NCI-H82 treated with DMSO at 0.1 percent for 48 hours (cell line): ENCODE measurements at regions not wholly inside any gene's neighbourhood (a gene's known extent, or its start where the extent isn't known, plus 50 kb on each side); places are given as distances from the start of the nearest gene placed in this dataset.

Source experiments
- DNase-seq: peaks from one replicate; lab custom pipeline; 2025; ENCODE audit not compliant: unreplicated experiment; lab: John Stamatoyannopoulos, UW

DNA sequence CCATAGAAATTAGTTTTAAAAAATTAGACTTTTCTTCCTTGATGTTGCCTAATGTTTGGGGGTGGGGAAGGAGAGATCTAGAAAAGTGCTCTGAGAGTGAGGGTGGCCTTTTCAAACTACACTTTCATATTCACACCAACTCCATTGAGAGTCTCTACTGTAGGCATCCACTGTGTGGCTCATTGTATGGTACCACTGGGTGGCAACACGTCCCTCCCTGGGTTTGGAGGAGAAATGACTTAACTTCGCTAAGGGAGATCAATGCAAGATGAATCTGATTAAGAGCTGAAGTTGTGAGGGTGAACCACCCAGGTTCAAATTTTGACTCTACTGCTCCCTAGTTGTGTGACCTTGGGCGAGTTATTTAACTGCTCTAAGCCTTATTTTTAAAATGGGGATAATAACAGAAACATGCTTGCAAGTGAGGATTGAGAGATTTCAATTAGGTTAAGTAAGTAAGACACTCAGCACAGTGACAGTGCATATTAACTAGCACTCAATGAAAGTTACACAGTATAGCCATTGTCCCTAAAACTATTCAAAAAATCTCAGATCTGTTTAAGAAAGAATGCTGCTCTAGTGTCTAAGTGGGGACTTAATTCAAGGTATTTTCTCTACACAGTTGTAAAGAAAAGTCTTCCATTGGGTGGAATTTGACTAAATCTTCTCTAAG lies 193.5 kb upstream of the CNR1 start:
- no peak for DNase-seq

DNA sequence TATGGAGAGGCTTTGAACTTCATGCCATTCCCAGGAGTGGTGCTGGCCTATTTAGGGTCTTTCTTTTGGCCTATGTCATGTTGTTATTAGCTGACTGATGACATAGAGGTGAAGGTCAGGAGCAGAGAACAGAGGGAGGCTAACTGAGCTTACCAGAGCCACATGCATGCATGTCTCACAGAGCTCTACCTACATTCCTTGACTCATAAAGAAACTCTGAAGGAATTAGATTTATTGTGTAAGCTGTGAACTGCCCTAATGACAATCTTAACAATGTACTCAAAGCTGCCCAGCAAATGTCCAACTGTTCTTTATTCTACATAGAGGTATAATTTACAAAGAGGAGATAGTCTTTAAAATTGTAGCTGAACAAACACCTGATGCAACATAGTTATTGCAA lies 192.7 kb upstream of the CNR1 start:
- no peak for DNase-seq

DNA sequence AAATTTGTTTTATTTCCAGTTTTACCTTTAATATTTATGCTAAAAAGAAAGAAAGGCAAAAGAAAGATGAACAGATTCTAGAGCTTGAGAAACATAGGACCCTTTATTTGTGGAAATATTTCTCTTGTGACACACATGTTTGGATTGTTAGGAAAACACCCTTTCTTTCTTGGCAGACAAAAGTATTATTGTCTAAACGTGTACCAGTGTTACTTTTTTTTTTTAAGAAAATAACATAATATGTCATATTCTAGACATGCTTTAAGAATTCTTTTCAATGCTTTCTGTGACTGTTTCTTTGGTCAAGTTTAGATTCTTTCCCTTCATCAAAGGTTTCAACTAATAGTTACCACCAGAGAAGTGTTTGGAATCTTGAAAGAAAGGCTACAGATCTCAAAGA lies 183.4 kb upstream of the CNR1 start:
- DNase-seq = no peak

DNA sequence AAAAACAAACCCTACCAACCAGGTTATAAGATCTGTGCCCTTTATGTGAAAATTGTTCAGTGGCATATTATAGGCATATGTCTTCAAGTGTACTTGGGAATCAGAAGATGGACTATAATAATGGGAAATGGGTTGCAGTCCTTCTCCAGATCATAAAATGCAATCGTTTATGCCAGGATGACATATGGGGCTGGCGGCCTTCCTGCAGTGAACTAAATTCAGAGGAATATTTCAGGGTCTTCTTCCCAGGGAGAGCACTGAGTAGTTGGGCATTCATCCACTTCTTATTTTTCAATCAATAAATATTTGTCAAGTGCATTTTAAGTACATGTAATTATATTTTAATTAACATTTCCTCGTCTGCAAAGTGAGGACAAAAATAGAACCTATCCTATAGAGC lies 176.2 kb upstream of the CNR1 start:
- no peak for DNase-seq

DNA sequence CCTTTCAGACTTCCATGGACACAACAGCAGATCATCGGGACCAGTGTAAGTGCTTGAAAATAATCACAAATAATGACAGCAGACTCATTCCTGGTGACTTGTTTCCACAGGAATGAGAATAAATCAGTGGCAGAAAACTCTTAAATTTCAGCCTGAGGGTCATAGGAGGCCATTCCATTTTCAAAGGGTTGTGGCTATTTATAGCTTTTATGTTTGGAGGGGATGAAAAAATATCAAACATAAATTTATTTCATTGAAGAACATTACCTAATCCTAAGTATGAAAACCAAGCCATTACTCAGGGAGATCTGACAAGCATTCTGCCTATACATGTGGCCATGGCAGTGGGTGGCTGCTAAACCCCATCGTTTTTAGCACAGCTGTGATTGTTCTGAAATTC lies 173.6 kb upstream of the CNR1 start:
- no peak for DNase-seq

DNA sequence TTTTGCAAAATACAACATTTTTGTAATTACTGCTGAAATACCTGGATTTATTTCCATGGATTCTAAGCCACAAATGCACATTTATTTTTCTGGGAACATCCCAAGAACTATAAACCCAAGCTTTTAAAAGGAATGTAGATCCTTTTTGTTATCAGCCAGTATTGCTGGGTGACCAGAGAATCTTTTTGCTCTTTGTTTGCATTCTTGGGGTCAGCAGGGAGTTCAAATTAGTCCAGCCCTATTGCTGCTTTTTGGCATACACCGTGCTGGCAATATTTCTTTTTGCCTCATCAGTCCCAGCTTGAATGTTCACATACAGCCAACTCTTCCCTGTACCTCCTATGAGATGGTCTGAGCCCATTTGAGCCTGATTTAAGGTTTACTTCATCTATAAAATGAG lies 155.2 kb upstream of the CNR1 start:
- DNase-seq = no peak

DNA sequence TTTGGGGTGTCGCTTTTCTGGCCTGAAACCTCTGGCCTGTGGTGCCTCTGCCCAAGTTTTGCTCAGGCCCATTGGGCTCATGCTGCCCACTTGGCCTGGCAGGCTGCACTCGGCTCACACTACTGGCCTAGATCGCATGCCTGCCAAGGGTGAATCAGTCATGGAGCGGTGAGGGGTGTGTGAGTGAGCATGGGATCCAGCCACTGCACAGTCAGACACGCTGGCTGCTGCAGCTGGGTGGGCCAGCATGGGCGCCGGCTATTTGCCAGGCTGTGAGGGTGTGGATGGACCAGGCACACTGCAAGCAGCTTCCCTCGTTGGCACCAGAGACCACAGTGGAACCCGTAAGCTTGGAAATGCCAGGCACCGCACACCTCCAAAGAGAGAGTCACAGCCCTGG lies 145.4 kb upstream of the CNR1 start:
- DNase-seq = no peak

DNA sequence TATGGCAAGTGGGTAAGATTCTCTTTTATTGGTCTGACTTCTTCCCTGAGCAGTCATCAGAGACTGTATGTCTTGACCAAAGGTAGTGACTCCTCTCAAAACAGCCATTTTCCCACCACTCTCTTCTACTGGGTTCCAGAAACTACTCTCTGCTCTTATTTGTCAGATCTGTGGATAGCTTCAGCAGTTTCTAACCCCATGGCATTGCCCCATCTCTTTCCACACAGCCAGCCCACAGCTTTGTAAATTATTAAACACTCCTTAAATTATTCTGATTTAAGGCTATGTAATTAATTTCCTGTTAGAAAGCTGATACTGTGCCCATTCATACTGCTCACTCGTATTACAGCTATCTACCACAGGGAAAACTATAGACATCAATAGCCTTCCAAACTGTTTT lies 138.4 kb upstream of the CNR1 start:
- no peak for DNase-seq

DNA sequence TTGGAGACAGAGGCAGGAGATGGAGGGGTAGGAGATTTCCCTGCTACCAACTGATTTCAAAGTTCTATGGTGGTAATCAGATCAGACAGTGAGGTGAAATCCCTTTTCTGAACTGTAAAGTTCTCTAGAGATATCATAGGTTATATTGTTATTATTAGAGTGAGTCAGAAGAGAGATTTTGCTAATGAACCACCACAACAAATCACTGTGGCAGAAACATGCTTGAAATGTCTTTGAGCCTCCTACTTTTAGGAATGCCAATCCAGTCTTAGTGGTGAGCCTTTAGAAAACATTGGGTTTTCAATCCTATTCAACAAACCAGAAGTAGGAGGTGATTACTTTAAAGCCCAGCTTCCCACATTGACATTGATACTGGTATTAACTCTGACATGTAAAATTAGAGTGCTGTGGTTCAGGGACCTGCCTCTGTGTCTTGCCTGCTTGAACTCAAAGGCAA lies 136.7 kb upstream of the CNR1 start:
- DNase-seq = no peak

DNA sequence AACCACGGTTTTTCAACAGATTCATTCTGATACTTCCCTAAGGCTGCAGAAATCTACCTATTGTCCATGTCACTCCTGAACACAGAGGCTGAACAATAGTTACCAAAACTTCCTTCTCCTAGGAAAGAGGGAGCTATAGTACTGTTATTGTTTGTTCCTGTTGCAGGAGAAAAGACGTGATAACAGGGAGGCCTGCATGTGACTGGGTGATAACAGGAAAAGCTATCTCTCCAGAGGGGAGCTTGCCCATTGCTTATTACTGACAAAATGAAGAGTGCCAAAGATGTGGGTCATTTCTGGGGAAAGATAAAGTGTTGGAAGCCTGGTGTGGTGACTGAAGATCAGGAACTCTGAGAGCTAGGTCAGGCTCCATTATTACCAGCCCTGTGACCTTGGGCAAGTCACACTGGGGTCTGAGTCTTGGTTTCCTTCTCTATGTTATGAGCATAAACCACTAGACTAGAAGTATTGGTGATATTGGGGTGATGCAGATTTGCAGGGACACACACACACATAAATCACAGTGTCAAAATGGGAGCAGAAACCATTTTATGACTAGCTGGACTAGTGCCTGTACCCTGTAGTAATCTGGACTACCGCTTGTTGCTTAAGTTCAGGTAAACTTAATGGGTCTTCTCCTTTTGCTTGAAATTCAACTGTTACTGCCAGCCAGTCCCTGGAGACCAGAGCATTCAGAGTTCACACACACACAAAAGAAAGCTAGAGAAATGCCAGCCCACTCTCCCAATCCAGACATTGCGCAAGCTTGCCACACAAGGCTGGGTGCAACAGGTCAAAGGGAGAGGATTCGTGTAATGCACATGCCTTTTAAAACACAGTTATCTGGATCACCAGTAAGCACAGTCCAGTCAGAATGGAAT lies 136.0 kb upstream of the CNR1 start:
- no peak for DNase-seq

DNA sequence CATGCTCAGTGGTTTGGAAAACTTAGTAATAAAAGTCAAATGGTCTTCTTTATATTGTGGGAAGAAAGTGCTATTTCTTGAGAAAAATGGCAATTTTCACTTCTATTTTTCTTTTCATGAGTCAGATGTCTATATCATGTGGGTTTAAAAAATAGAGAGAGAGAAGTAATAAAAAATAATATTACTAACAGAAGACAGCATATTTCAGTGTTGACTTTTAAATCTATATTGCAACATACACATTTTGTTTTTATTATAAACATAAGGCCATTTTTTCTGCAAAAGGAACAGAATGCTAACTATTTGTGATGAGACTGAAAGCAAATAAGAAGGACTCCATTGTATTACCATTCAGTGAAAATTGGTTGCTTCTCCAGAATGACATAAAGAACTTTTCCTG lies 135.1 kb upstream of the CNR1 start:
- DNase-seq = no peak

DNA sequence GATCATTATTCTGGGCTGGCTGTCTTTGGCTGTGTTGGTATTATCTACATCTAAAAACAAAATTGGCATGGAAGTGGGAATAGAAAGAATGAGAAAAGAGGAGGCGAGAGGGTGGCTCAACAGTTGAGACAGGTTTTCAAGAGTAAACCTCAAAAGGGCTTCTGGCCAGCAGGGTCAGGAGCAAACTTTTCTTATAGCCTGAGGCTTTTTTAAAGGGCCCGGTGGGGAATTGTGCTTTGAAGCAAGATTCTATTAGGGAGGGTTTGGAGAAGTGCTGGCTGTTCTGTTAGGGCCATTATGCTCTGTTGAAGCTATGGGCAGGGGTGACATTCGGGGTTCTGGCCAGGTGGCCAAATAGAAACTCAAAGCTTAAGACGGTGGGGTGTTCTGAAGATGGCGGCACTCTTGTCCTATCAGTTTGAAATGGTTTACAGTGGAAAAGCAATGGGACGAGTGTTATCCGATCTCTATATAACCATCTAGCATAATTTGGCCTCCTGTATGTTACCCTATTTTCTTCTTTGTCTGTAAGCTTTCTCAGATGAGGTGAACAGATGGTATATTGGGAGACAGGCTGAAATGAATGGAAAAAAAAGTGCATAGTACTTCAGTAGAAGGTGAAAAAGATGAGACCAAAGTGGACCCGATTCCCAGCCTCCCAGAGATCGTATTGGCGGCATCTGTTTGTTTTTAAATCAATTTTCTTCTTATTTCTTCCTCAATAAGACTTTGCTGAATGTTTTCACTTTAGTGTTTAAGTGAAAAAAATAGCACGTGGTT lies 132.1 kb upstream of the CNR1 start:
- DNase-seq = no peak

DNA sequence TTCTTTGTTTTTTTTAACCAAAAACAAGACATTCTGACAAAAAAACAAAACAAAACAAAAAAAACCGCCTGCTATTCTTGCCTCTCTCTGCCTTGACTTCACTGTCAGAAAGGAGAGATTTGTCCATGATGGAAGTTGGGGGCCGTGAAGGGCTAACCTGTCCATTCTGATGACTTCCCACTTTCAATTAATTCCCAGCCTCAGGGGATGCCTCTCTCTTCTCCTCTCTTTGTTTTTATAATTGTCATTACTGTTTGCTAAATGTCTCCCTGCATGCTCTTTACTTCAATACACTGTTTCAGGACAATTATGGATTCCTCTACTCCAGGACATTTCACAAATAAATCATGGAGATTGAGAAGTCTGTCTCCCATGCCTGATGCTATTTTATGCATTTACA lies 130.5 kb upstream of the CNR1 start:
- DNase-seq = no peak

DNA sequence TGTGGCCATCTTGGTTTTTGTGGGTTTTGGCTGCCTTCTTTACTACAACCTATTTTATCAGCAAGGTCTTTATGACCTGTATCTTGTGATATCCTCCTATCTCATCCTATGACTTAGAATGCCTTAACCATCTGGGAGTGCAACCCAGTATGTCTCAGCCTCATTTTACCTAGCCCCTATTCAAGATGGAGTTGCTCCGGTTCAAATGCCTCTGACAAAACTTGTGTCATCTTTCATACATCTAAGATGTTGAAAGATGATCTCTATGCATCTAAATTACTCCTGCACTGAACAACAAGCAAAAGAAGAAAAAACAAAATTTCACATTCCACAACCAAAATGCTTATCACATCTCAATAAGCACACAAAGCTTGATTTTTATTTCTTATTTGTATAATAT lies 129.5 kb upstream of the CNR1 start:
- DNase-seq = no peak

DNA sequence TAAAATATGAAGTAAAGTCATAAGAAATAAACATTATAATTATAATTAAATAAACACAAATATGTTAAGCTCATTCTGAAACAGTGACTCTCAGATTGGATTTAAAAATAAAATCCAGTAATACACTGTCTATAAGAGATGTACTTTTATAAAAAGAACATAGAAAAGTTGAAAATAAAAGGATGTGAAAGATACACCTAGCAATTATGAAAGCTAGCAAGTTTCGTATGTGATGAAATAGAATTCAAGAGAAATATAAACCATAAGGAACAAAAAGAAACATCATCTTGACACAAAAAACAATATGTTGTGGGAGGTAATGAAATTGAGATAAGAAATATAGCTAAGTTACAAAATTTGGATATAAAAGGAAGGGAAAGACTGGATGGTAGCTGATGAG lies 128.6 kb upstream of the CNR1 start:
- DNase-seq = no peak

DNA sequence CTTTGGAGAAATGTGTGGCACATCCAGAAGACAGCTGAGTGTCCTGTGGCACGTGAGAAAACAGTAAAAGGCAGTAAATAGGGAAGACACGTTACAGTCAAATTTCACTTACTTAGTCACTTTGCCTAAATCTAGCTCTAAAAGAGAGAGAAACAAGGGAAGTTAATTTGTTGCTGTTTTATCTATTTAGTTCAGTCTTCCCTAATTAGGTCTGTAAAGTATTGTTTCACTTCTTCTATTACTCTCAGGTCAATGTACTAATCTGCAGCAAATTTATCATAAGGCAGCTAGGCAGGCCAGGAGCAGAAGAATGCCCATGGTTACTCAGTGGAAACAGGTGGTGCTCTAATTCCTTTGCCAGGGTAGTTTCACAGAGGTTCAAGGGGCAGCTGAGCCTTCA lies 124.3 kb upstream of the CNR1 start:
- no peak for DNase-seq

DNA sequence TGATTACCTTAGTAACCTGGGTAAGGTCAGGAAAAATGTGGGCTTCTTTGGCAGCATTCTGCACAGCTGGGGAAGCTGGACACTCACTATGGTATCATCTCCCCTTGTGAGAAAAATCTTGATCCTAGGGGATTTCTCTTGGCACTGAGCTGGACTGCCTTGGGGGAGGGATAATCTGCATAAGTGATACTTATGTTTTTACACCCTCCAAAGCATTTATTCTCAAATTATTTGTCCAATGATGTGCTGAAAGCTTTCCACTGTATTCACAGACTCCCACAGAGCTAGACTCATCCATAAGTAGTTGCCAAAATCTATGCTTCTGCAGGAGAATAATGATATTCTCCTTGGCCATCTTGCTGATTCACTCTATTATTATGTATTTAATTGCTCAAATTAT lies 121.5 kb upstream of the CNR1 start:
- no peak for DNase-seq

DNA sequence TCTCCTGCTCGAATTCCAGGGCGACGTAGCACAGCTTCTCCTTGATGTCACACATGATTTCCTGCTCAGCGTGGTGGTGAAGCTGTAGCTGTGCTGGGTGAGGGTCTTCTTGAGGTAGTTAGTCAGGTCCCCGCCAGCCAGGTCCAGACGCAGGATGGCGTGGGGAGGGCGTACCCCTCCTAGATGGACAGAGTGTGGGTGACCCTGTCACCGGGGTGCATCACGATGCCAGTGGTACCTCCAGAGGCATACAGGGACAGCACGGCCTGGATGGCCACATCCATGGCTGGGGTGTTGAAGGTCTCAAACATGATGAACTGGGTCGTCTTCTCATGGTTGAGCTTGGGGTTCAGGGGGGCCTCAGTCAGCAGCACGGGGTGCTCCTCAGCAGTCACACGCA lies 110.2 kb upstream of the CNR1 start:
- DNase-seq = no peak

DNA sequence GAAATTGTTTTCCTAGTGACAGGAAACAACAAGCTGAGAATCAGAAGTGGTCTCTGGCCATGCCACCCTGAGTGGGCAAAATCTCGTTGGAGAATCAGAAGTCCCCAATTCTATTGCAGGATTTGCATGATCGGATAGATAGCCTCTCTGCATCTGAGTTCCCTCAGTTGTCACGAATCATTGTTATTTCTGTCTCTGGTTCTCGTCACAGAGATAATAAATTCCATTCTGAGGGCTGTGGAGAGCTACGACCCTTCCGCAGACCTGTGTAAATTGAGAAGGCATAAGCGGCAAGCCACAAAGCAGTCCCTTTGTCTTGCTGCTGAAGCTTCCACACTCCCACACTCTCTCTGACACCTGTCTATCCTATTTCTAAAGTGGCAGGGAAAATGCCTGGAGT lies 102.4 kb upstream of the CNR1 start:
- DNase-seq = no peak

DNA sequence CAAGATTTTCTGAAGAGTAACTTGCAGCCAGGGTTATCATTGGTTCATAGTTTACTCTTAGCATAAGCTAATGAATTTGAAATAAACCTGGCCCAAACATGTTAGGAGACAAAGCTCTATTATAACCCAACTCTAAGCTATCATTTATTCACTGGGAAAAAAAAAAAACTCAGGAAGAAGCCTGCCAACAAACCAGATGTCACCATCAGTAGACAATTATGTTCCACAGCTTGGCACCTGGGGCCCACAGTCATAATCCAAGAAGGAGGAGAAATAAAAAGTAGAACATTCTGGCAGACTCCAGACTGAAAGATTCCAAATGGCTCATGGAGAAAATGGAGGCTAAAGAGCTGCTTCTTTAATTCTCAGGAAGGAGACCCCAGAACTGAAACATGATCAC lies 100.0 kb upstream of the CNR1 start:
- DNase-seq = no peak

DNA sequence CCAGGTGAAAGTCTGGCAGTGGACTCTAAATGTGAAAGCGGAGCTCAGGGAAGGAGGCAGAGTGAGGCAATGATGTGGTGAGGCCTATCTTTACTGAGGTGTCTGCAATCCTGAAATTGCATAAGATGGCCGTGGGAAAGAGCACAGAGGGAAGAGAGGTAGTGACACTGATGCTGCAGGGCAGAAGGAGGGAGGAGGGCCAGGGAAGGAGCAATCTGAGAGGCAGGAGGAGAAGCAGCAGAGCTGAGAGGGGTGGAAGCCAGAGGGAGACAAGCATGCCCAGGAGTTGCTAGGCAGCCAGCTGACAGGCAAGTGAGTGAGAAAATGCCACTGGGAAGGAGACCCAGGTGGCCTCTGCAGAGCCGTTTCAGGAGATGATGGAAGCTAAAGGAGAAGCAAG lies 97.4 kb upstream of the CNR1 start:
- no peak for DNase-seq

DNA sequence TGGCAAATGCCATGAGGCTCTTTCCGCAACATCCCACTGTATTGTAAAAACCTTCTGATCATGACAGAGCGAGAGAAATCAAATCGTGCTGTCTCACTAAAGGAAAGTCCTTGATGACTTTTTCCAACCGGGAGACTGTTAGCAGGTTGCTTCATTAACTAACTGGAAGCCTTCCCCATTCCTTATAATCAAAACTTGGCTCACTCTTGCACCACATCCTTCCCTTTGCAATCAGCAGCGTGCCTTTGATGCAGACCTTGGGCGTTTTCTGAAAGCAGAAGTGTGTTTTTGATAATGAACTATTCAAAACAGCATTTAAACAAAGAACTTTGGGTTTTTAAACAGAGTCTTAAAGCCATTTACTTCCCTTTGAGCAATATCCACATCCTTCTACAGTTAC lies 96.2 kb upstream of the CNR1 start:
- DNase-seq = no peak
